AG09319 (cell line): ENCODE measurements at regions not wholly inside any gene's neighbourhood (a gene's known extent, or its start where the extent isn't known, plus 50 kb on each side); places are given as distances from the start of the nearest gene placed in this dataset.

Source experiments
- DNase-seq: peaks from one replicate; pipeline ENCODE4 v3.0.0-alpha.2; 2010; ENCODE audit warnings: low read depth; ENCODE audit errors: extremely low read depth
- TF ChIP-seq, protein P1 (sequence below): IDR thresholded peaks from 2 replicates; pipeline ENCODE4 v1.5.1; 2011; ENCODE audit warnings: low read depth, mild to moderate bottlenecking, inconsistent platforms, low read length, moderate library complexity

DNA sequence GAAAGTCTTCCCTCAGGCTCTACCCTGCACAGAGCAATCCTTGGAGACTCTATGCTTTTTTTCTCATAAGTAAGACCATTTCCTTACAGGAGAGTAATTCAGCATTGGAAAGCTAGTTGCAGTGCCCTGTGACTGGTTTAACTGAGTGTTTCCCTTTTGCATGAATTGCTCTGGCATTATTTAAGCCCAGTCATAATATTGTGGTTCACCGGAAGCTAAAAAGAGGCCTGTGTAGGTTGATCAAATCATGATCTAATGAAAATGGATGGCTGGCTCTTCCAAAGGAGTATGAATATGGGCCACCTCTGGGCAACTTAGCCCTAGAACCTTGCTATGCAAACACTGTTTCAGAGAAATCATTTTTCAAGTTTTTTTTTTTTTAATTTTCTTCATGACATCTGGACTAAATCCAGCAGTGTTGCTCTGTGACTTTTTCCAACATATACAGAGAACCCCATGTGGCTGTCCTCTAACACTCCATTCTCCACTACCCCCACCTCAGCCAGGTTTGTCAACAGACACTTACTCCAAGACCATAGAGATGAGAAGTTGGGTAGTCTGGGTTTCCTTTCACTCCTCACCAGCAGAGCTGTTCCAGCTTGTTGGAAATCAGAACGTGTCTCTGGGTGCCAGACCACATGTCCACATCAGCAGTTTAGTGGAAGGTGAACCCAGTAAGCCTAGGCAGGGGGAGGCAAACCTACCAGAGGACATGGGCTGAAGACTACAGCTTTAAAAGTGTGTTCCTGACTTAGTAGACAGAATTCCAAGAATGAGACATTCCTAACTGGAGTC is 175.2 kb upstream of the SLC14A2 start:
- no peak for DNase-seq
- TF ChIP-seq, protein P1, sequence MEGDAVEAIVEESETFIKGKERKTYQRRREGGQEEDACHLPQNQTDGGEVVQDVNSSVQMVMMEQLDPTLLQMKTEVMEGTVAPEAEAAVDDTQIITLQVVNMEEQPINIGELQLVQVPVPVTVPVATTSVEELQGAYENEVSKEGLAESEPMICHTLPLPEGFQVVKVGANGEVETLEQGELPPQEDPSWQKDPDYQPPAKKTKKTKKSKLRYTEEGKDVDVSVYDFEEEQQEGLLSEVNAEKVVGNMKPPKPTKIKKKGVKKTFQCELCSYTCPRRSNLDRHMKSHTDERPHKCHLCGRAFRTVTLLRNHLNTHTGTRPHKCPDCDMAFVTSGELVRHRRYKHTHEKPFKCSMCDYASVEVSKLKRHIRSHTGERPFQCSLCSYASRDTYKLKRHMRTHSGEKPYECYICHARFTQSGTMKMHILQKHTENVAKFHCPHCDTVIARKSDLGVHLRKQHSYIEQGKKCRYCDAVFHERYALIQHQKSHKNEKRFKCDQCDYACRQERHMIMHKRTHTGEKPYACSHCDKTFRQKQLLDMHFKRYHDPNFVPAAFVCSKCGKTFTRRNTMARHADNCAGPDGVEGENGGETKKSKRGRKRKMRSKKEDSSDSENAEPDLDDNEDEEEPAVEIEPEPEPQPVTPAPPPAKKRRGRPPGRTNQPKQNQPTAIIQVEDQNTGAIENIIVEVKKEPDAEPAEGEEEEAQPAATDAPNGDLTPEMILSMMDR, result no peak

DNA sequence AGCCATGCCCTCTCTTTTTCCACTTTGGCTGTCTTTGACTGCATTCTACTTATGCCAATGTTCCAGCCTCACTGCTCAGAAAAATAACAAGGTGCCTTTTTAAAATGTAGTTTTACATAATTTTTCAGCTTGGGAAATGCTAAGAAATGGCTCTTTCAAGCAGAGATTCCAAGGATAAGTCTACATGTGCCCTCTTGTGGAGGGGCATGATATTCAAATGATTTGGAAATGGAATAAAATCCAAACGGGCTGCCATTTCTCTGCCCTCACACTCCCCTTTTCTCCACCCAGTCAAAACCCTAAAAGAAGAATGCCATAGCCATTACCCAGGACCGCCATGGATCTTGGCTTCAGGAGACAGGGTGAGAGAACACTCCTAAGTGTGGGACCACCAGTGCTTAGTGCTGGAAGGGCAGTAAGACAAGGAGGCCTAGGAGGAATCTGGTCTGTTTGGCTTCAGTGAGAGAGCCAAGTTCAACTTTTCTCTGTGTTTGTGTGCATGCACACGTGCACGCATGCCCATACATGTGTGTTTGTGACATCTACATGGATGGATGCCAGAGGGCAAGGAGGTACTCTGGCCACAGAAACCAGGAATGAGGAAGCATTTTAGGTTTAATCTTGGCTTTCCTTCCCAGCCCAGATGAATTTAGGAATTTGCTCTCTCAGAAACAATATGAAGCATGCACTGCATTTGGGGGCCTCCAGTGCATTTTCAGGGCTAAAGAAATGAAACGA is 174.0 kb upstream of the SLC14A2 start:
- TF ChIP-seq, protein P1, result peak; percentile 52
- peak; percentile 1 for DNase-seq

DNA sequence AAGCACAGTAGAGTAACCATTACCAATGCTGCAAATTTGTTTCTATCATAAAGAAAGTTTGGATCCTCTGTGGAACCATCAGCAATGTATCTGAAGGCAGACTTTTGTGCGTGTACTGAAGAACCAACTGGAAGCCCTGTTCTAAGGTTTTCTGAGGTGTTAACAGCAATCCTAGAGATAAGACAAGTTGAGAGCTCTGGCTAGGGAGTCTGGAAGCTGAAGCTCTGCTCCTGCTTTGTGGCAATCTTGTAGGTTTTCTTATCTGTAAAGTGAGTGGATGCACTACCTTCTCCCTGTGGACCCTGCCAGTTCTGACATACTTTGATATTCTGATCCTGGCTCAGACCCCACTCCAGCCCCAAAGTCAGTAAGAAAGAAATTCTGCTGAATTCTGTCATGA is 171.2 kb upstream of the SLC14A2 start:
- TF ChIP-seq, protein P1, result no peak
- DNase-seq, result no peak

DNA sequence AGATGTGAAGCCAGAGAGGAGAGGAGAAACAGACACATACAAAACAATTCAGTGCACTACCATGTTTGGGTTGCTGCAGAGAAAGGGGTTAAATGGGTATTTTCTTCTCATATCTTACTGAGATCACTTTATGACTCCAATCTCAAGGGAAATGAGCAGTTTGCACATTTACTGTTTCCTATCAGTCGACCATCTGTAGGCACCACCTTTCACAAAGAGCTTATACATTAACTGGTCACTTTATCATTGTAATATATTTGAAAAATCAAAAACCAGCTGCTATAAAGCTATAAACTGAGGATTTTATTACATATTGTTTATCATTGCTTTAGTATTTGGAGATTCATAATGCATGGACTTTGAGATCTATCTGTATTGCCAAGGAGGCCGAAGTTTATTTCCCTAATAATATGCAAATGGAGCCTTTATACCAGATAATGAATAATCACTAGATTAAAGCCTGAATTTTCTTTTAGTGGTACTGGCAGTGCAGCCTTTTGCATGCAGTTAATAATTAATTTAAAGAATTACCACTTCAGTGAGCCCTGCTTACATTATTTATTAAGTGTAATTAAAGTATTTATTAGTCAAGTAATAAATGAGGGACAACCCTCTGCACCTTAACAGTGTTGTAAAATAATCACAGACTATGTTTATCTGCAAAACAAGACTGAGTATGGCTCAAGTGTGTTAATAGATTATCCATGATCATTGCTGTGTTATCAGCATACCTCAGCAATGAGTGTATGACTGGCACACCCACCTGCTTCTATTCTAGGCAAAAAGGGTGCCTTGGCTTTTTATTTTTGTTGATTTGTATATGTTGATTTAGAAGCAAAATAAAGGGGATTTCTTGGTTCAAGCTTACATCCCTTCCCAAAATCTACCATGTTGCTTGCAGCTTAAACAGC is 167.7 kb upstream of the SLC14A2 start:
- TF ChIP-seq, protein P1, result no peak
- no peak for DNase-seq

- DNase-seq, result no peak
- TF ChIP-seq, protein P1, result no peak
These were observed 166.4 kb upstream of the SLC14A2 start for GRCh38 chr18:45448871-45449270.

GRCh38 chr18:45449418-45450227 is 165.7 kb upstream of the SLC14A2 start:
- DNase-seq, result peak; percentile 15
- TF ChIP-seq, protein P1, result no peak
